Fibroblast of mammary gland (primary cell): ENCODE measurements at regions not wholly inside any gene's neighbourhood (a gene's known extent, or its start where the extent isn't known, plus 50 kb on each side); places are given as distances from the start of the nearest gene placed in this dataset.
"Not testable (repeated sequence)": the region's sequence is repeated elsewhere in the genome, so short reads cannot be mapped to it uniquely, and the experiment has no call there.

Experiments
- DNase-seq: peaks from one replicate; pipeline ENCODE4 v3.0.0-alpha.2; 2010; ENCODE audit warnings: low read depth
- H3K4me3 ChIP-seq: 2 replicates; pipeline ENCODE4 v1.5.1; 2011; ENCODE audit warnings: low read depth, mild to moderate bottlenecking, low read length, moderate library complexity; ENCODE audit not compliant: control insufficient read depth
- CTCF ChIP-seq: conservative IDR thresholded peaks from 2 replicates; pipeline ENCODE4 v1.5.1; 2011; ENCODE audit warnings: low read depth, low read length, inconsistent platforms; ENCODE audit not compliant: control insufficient read depth, insufficient read depth

DNA sequence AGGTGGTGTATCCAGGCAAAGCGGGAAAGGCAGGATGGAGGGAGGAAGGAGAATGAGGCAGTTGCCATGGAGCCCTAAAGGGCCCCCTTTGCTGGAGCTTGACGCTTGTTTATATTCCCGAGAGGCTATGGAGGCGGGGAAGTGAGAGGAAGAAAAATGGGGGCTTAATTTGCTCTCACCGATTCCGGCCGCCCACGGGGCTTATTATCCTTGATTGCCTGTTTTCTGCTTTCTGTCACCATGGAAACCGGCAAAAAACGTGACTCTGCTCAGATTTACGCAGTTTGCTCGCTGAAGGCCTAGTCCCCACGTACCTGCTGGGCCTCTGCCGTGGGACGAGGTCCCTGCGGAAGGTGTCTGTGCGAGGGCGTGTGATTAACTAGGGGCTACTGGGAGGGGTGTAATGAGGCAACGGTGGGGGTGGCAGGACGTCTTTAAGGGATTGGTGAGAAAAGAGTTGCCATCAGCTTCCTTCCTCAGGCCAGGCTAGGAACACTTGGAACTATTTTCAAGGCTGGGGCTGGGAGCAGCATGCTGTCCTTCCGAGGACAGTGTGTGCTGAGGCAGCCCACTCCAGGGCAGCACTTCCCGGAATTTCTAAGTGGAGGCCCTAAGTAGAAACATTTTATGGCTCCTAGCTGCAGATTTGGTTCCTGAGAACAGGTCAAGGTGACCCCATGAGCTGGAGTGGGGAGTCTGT, 110.8 kb upstream of the NDN start:
- no peak overlapping the region for H3K4me3 ChIP-seq
- no peak for TF ChIP-seq CTCF
- DNase-seq = no peak

GRCh38 chr15:23801881-23802280, 114.8 kb upstream of the NDN start:
- H3K4me3 ChIP-seq = no peak overlapping the region
- no peak for DNase-seq
- no peak for TF ChIP-seq CTCF

- not testable (repeated sequence) for H3K4me3 ChIP-seq, DNase-seq
Measured at GRCh38 chr15:23802896-23803435, 115.9 kb upstream of the NDN start.

DNA sequence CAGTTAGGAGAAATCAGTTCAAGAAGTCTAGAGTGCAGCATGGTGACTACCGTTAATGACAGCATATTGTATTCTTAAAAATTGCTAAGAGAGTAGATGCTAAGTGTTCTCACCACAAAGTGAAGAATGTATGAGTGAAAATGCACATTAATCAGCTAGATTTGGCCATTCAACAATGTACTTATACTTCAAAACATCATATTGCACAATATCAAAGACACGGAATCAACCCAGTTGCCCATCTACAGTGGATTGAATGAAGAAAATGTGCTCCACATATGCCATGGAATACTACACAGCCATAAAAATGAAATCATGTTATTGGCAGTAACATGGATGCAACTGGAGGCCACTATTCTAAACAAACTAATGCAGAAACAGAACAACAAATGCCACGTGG, 119.9 kb upstream of the NDN start:
- H3K4me3 ChIP-seq = no peak overlapping the region
- TF ChIP-seq CTCF = no peak
- DNase-seq = no peak

- H3K4me3 ChIP-seq = no peak overlapping the region
- TF ChIP-seq CTCF = no peak
- no peak for DNase-seq
Measured at GRCh38 chr15:23823508-23823907, 136.4 kb upstream of the NDN start.

- DNase-seq = no peak
- no peak for TF ChIP-seq CTCF
Measured at GRCh38 chr15:23828786-23829185, 141.7 kb upstream of the NDN start.

DNA sequence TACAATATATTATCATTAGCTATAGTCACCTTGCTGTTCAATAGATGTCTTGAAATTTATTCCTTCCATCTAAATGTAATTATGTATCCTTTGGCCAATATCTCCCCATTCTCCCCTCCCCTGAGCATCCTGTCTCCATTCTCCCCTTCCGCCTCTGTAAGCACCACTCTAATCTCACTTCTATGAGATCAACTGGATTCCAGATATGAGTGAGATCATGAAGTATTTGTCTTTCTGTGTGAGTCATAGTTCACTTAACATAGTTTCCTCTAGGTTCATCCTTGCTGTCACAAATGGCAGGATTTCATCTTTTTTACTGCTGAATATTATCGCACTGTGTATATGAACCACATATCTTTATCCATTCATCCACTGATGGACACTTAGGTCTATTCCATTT, 148.8 kb upstream of the NDN start:
- no peak for DNase-seq
- no peak overlapping the region for H3K4me3 ChIP-seq
- no peak for TF ChIP-seq CTCF

More at GRCh38 chr15:23828786-23829185, 141.7 kb upstream of the NDN start:
- H3K4me3 ChIP-seq = no peak overlapping the region
